ENCODE measurements at regions not wholly inside any gene's neighbourhood (a gene's known extent, or its start where the extent isn't known, plus 50 kb on each side); places are given as distances from the start of the nearest gene placed in this dataset.

- Histone ChIP-seq H3K4me1 (ENCODE audit: control insufficient read depth, extremely low read depth, insufficient read depth, low read length) (no peaks in the 10 kb centered on the region), H3K27ac (ENCODE audit: insufficient read depth, low read length) (no peak overlapping the region), H3K4me2 (ENCODE audit: extremely low read depth, insufficient read depth, low read length) (no peak overlapping the region), H2AFZ (ENCODE audit: low read length) (no peak overlapping the region), H3K4me3 (replicated peaks in 1 of 4; ENCODE audit: control extremely low read depth in 1 of 4, insufficient read depth in 1 of 4, low read depth in 3 of 4, low read length in 4 of 4) (no peak overlapping the region), H3K9ac (ENCODE audit: insufficient read depth, low read length) (no peak overlapping the region), H3K9me3 (ENCODE audit: control insufficient read depth, insufficient read depth, low read depth, low read length) (no peaks in the 10 kb centered on the region), H3K79me2 (ENCODE audit: control insufficient read depth, insufficient read depth, low read length) (no peaks in the 10 kb centered on the region), H3K36me3 (ENCODE audit: control insufficient read depth, insufficient read depth, low read length) (no peaks in the 10 kb centered on the region), H4K20me1 (ENCODE audit: control insufficient read depth, extremely low read depth, insufficient read depth, low read length) (no peaks in the 10 kb centered on the region), H3K27me3 (ENCODE audit: control insufficient read depth, insufficient read depth, low read length) (no peaks in the 10 kb centered on the region)
- no peak for DNase-seq (ENCODE audit: low read depth in 2 of 2)
- TF ChIP-seq CTCF (conservative IDR thresholded peaks at IDR 0.05 in 1 of 2, IDR thresholded peaks at IDR 0.05 in 1 of 2; ENCODE audit: low read depth in 1 of 2, low read length in 2 of 2) (no peak), EZH2 (IDR thresholded peaks at IDR 0.05; ENCODE audit: low read length, missing control alignments) (no peak)
Observed at GRCh38 chr9:118976160-118976559, 393.1 kb downstream of the BRINP1 start.

- no peak overlapping the region for H3K9ac ChIP-seq (ENCODE audit: insufficient read depth, low read length)
- H3K79me2 ChIP-seq (ENCODE audit: control insufficient read depth, insufficient read depth, low read length): no peaks in the 10 kb centered on the region
- no peak overlapping the region for H3K4me3 ChIP-seq (replicated peaks in 1 of 4; ENCODE audit: control extremely low read depth in 1 of 4, insufficient read depth in 1 of 4, low read depth in 3 of 4, low read length in 4 of 4)
- TF ChIP-seq EZH2 (IDR thresholded peaks at IDR 0.05; ENCODE audit: low read length, missing control alignments) (no peak), CTCF (conservative IDR thresholded peaks at IDR 0.05 in 1 of 2, IDR thresholded peaks at IDR 0.05 in 1 of 2; ENCODE audit: low read depth in 1 of 2, low read length in 2 of 2) (no peak)
- H3K4me1 ChIP-seq (ENCODE audit: control insufficient read depth, extremely low read depth, insufficient read depth, low read length): no peaks in the 10 kb centered on the region
- H3K27me3 ChIP-seq (ENCODE audit: control insufficient read depth, insufficient read depth, low read length): no peaks in the 10 kb centered on the region
- no peaks in the 10 kb centered on the region for H4K20me1 ChIP-seq (ENCODE audit: control insufficient read depth, extremely low read depth, insufficient read depth, low read length)
- H3K4me2 ChIP-seq (ENCODE audit: extremely low read depth, insufficient read depth, low read length): no peak overlapping the region
- no peak for DNase-seq (ENCODE audit: low read depth in 2 of 2)
- H3K36me3 ChIP-seq (ENCODE audit: control insufficient read depth, insufficient read depth, low read length): no peaks in the 10 kb centered on the region
- no peak overlapping the region for H3K27ac ChIP-seq (ENCODE audit: insufficient read depth, low read length)
- H2AFZ ChIP-seq (ENCODE audit: low read length): no peak overlapping the region
- no peaks in the 10 kb centered on the region for H3K9me3 ChIP-seq (ENCODE audit: control insufficient read depth, insufficient read depth, low read depth, low read length)
Observed at GRCh38 chr9:118984607-118985006, 384.6 kb downstream of the BRINP1 start.

GRCh38 chr9:118985851-118986250 lies 383.4 kb downstream of the BRINP1 start:
- Histone ChIP-seq H3K4me2 (ENCODE audit: extremely low read depth, insufficient read depth, low read length) (no peak overlapping the region), H3K27me3 (ENCODE audit: control insufficient read depth, insufficient read depth, low read length) (no peaks in the 10 kb centered on the region), H2AFZ (ENCODE audit: low read length) (no peak overlapping the region), H3K9me3 (ENCODE audit: control insufficient read depth, insufficient read depth, low read depth, low read length) (no peaks in the 10 kb centered on the region), H3K9ac (ENCODE audit: insufficient read depth, low read length) (no peak overlapping the region), H3K36me3 (ENCODE audit: control insufficient read depth, insufficient read depth, low read length) (no peaks in the 10 kb centered on the region), H4K20me1 (ENCODE audit: control insufficient read depth, extremely low read depth, insufficient read depth, low read length) (no peaks in the 10 kb centered on the region), H3K27ac (ENCODE audit: insufficient read depth, low read length) (no peak overlapping the region), H3K79me2 (ENCODE audit: control insufficient read depth, insufficient read depth, low read length) (no peaks in the 10 kb centered on the region), H3K4me3 (replicated peaks in 1 of 4; ENCODE audit: control extremely low read depth in 1 of 4, insufficient read depth in 1 of 4, low read depth in 3 of 4, low read length in 4 of 4) (no peak overlapping the region), H3K4me1 (ENCODE audit: control insufficient read depth, extremely low read depth, insufficient read depth, low read length) (no peaks in the 10 kb centered on the region)
- no peak for DNase-seq (ENCODE audit: low read depth in 2 of 2)
- no peak for TF ChIP-seq CTCF (conservative IDR thresholded peaks at IDR 0.05 in 1 of 2, IDR thresholded peaks at IDR 0.05 in 1 of 2; ENCODE audit: low read depth in 1 of 2, low read length in 2 of 2)
- TF ChIP-seq EZH2 (IDR thresholded peaks at IDR 0.05; ENCODE audit: low read length, missing control alignments): no peak
